Stimulated activated CD8-positive, alpha-beta memory T cell treated with anti-CD3 and anti-CD28 coated beads, Interleukin-4, amount 100 ng/mL, for 4 hours (primary cell): ENCODE measurements at regions not wholly inside any gene's neighbourhood (a gene's known extent, or its start where the extent isn't known, plus 50 kb on each side); places are given as distances from the start of the nearest gene placed in this dataset.

Source experiments
- DNase-seq, 2 donors: peaks; one replicate each; pipeline ENCODE4 v3.0.0-alpha.2; 2020; ENCODE audit warnings: low read depth in 2 of 2, low spot score in 1 of 2

- no peak for DNase-seq
These were observed 527.8 kb upstream of the ZNF608 start for GRCh38 chr5:125274211-125274610.

GRCh38 chr5:125274938-125275724, 528.7 kb upstream of the ZNF608 start:
- no peak for DNase-seq

GRCh38 chr5:125275725-125276090, 529.3 kb upstream of the ZNF608 start:
- no peak for DNase-seq

GRCh38 chr5:125276096-125276495, 529.7 kb upstream of the ZNF608 start:
- DNase-seq = no peak

- DNase-seq = no peak
These were observed 531.2 kb upstream of the ZNF608 start for GRCh38 chr5:125277494-125278154.

- DNase-seq = no peak
These were observed 532.3 kb upstream of the ZNF608 start for GRCh38 chr5:125278711-125279110.

GRCh38 chr5:125281667-125282066, 535.2 kb upstream of the ZNF608 start:
- DNase-seq = no peak

GRCh38 chr5:125283372-125283771, 536.9 kb upstream of the ZNF608 start:
- no peak for DNase-seq

GRCh38 chr5:125286271-125286670, 539.8 kb upstream of the ZNF608 start:
- no peak for DNase-seq

GRCh38 chr5:125289606-125290005, 543.2 kb upstream of the ZNF608 start:
- DNase-seq = no peak

GRCh38 chr5:125290935-125291334, 544.5 kb upstream of the ZNF608 start:
- DNase-seq = no peak

GRCh38 chr5:125291447-125291846, 545.0 kb upstream of the ZNF608 start:
- DNase-seq = no peak

GRCh38 chr5:125293223-125293622, 546.8 kb upstream of the ZNF608 start:
- DNase-seq = no peak

GRCh38 chr5:125293726-125294125, 547.3 kb upstream of the ZNF608 start:
- DNase-seq = no peak

GRCh38 chr5:125294844-125295243, 548.4 kb upstream of the ZNF608 start:
- no peak for DNase-seq

- DNase-seq = no peak
These were observed 549.0 kb upstream of the ZNF608 start for GRCh38 chr5:125295405-125295872.

GRCh38 chr5:125298258-125298657, 551.8 kb upstream of the ZNF608 start:
- DNase-seq = no peak

GRCh38 chr5:125298746-125299379, 552.4 kb upstream of the ZNF608 start:
- no peak for DNase-seq

GRCh38 chr5:125301711-125302110, 555.3 kb upstream of the ZNF608 start:
- no peak for DNase-seq

- DNase-seq = no peak
These were observed 556.1 kb upstream of the ZNF608 start for GRCh38 chr5:125302577-125302976.

GRCh38 chr5:125306741-125307140, 560.3 kb upstream of the ZNF608 start:
- no peak for DNase-seq

GRCh38 chr5:125310749-125311148, 564.3 kb upstream of the ZNF608 start:
- no peak for DNase-seq
